ENCODE measurements at regions not wholly inside any gene's neighbourhood (a gene's known extent, or its start where the extent isn't known, plus 50 kb on each side); places are given as distances from the start of the nearest gene placed in this dataset.
"Not testable (repeated sequence)": the region's sequence is repeated elsewhere in the genome, so short reads cannot be mapped to it uniquely, and the experiment has no call there.

DNA sequence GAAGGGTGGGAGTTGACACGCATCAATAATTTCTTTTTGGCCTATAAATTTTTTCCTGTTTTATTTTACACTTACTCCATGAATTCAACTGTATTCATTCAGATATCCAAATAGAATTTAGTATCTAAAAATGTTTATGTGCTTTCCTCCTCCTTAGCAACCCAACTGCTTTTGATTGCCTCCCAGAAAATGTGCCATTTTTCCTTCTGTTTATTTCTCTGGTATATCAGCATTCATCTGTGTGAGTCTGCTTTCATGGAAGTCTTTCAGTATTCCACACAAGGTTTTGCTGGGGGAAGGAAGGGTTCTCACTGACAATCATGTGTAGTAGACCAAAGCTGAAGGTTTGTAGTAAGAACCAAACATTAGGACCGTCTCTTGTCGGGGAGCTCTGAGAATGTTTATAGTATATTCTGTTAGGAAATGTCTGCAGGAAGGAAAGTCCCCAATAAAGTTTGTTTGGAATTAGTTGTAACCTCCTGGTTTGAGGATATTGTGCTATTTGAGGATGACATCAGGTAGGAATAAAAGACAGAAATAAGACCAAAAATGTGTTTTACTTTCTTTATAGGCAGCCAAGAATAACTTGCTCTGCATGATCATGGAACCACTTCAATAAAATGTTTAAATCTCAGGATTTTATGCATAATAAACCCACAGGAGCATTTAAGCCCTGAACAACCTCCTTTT lies 673.6 kb upstream of the INTU start:
- no peak for DNase-seq

- DNase-seq: no peak
Observed at GRCh38 chr4:126960760-126961159, 672.0 kb upstream of the INTU start.

DNA sequence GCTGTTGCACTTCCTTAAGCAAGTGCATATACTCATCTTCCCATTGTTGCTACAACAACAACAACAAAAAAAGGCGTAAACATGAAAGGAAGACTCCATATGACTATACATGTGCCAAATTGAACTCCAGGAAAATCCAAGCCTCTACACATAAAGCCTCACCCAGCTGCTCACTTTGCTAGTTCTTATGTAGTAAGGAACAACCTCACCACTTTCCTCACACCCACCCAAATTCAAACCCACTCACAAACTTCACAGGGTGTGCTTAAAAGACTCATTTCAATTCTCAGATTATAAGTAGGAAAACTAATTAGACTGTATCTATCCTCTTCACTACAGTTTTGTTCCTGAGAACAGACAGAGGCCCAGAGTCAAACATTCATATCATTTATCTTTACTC lies 671.1 kb upstream of the INTU start:
- no peak for DNase-seq

DNA sequence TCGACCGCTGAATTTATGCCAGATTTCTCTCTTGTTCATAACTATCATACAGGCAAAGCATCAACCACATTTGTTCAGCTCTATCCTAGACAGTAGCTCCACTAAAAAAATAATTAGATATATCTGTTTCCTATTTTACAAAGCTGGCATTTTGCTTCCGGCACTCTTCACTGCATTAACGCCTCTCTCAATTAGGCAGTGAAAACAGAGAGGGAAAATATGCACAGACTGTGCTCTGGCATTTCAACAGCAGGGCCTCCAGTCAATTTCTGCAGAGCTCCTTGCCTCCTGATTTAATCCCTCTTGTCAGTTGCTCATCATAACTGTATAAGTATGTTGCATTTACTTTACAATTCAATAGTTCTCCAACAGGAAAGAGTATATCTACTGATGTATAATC lies 666.9 kb upstream of the INTU start:
- DNase-seq: no peak

DNA sequence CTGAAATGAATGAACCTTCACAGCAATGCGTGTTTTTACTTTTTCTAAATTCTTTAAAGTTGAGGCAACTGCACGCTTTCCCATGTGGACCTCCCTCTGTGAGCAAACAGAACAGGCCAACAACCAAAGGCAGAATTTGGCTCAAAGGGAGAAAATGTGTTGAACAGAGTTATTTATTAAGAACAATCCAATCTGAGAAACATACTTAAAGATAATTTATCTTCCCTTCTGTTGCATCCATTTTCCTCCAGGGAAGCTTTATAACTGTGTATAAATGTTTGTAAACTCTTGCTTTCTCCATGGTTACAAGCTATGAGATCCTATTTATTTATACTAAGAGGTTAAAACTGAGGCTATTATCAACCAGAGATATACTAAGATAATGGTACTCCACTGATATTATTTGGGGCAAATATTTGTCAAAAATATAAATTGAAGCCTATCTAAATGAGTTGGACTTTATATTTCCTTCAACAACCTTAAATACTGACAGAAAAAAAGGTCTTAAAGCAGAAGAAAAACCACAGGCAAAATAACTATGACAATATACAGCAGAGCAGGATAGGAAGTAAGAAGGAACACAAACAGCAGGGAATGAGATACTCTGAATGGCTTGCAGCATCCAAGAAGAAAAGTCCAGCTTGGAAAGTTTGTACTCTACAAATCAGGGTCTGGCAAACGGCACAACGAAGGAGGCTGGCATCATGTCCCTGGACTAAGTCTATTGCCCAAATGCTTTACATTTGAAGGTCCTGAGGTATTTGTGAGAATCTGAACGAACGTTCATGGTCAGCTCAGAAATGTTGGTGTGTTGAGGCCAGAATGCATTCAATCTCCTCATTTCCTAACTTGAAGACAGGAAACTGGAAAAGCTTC lies 663.2 kb upstream of the INTU start:
- DNase-seq: no peak

- no peak for DNase-seq
Observed at GRCh38 chr4:126973201-126973600, 659.6 kb upstream of the INTU start.

GRCh38 chr4:126976850-126977632 lies 655.7 kb upstream of the INTU start:
- DNase-seq: no peak

- DNase-seq: no peak
Observed at GRCh38 chr4:126986005-126986404, 646.8 kb upstream of the INTU start.

DNA sequence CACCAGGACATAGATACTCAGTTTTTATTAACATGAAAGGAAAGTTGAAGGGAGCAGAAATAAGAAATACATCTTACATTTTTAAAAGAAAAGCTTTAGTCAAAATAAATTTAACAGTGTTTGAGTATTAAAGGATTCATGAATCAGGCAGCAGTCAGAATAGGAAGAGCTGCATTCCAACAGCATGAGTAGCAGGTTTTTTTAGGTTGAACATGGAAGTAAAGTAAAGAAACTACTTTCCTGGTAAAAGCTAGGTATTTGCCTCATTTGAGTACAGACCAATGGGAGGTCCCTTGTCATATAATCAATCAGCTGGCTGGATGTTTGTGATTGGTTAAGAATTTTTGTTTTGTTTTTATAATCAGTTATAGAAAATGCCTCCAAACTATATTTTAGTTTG lies 645.9 kb upstream of the INTU start:
- DNase-seq: no peak

GRCh38 chr4:126991965-126992364 lies 640.8 kb upstream of the INTU start:
- DNase-seq: no peak

DNA sequence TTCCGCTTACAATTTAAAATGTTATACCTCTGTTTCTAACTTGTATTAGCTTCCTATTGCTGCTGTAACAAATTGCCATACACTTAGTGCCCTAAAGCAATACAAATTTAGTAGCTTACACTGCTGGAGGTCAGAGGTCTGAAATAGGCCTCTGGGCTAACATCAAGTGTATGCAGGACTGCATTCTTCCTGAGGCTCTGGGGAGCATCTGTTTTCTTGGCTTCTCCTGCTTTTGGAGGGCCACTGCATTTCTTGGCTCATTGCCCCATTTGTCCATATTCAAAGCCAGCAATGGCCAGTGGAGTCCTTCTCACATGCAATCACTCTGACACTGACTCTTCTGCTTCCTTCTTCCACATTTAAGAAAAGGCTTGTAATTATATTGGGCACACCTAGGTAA lies 639.8 kb upstream of the INTU start:
- no peak for DNase-seq

GRCh38 chr4:126993351-126993750 lies 639.4 kb upstream of the INTU start:
- DNase-seq: no peak

DNA sequence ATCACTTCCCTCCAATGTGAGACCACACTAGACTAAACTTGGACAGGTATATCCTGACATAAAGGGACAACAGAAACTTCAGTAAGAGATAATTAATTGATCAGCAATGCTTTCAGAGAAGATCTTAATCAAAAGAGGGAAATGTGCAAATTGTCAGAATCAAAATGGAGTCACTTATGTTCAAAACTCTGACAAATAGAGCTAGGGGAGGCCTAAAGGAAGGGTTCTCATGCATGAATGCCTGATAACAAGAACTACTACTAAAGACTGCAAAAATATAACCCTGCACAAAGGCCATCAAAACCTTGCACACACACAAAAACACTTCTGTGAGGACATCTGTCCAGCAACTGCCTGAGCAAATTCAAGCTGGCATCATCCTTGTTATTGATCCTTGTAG lies 637.5 kb upstream of the INTU start:
- no peak for DNase-seq

DNA sequence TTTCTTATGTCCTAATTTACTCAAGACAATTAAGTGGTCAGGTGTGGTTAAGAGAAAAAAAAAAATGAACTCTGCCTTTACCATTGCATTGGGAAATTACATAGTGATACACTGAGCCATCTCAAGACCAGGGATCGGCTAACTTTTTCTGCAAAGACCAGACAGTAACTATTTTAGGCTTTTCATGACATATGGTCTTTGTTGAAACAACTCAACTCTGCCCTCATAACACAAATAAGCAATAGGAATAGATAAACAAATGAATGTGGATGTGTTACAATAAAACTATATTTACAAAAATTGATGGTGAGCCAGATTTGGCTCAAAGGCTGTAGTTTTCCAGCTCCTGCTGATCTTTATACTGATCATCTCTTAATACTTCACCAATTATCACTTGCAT lies 632.6 kb upstream of the INTU start:
- DNase-seq: no peak

DNA sequence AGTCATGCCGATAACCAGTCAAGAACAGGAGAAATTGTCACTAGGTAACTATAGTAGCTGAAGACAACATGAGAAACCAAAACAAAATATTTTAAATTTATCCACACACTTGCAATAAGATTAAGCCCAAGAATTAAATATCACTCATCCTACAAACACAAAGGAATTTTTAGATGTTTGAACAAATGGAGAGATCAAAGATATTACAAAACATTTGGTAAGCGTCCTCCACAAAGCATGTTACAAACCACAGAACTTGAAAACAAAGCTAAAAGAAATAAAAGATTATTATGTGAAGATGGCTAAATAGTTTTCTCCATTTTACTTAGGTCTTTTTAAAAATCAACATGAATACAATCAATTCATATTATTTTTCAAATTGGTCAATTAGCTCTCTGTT lies 631.9 kb upstream of the INTU start:
- no peak for DNase-seq

- no peak for DNase-seq
Observed at GRCh38 chr4:127001933-127002332, 630.8 kb upstream of the INTU start.

DNA sequence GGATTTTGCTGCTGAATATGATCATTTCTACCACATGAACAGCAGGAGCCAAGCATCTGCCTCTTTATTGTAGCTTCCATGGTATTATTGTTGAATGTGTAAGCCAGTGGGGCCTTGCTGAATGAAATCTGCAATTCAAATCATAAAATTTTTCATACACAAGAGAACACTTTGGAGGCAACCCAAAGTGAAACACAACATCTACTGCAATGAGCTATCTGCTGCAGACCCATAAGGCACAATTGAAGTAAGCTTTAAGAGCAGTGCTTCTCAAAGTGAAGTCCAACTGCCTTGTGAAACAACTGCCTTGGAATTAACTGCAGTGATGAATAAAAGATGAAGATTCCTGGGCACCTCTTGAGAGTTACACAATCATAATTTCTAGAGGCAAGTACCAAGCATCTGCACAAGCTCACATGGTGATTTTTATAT lies 626.3 kb upstream of the INTU start:
- DNase-seq: no peak

- no peak for DNase-seq
Observed at GRCh38 chr4:127007305-127007704, 625.5 kb upstream of the INTU start.

DNA sequence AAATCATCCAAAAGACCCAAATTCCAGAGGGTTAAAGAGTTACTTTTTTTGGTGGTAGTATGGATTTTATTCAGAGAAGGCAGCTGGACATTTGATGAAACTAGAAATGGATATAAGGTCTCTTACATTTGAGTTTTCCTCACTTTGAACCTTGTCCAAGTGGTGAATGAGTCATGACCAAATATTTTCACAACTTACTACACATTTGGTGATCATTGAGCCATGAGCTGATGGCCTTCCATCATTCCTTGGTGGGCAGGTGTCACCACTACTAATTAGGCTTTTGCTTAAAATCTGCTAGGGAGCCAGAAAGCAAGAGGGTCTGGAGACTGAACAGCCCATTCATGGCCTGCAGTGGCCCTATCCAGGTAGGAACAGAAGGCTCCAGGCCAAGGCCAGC lies 620.2 kb upstream of the INTU start:
- no peak for DNase-seq

DNA sequence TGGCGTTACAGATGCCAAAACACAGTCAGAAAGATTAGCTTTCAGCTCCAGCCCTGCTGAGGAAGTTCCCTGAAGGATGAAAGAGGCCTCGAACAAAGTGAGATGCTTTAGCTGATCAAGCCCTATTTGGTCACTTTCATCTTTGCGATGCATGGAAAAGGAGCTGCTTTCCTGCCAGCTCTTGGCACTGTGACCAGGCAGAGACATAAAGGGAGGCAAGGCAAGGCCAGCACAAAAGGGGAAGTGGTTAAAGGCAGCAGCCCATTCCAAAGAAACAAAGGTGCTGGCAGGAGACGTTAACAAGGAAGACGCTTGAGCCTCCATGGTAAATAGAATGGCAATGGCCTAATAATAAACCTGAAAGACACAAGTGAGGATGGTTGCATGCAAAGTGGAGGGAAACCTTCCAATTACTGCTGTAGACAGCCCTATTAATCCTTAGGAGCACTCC lies 617.1 kb upstream of the INTU start:
- no peak for DNase-seq

DNA sequence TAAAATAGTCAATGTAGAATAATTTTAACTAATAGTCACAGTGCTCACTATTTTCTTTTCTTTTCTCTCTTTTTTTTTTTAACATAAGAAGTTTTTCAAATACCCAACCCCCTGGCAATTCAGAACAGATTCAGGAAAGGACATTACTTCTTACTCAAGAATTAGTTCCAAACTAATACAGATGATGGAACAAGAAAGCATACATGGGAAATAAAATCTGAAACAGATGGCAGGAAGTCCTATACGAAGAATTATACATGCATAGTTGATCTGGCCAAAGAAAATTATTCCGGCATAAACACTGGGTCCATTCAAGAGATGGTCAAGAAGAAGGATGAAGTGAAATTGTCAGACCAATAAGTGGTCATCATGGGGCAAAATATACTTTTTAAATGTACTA lies 614.4 kb upstream of the INTU start:
- DNase-seq: no peak

DNA sequence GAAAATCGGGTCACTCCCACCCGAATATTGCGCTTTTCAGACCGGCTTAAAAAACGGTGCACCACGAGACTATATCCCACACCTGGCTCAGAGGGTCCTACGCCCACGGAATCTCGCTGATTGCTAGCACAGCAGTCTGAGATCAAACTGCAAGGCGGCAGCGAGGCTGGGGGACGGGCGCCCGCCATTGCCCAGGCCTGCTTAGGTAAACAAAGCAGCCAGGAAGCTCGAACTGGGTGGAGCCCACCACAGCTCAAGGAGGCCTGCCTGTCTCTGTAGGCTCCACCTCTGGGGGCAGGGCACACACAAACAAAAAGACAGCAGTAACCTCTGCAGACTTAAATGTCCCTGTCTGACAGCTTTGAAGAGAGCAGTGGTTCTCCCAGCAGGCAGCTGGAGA lies 611.9 kb upstream of the INTU start:
- DNase-seq: not testable (repeated sequence)

DNA sequence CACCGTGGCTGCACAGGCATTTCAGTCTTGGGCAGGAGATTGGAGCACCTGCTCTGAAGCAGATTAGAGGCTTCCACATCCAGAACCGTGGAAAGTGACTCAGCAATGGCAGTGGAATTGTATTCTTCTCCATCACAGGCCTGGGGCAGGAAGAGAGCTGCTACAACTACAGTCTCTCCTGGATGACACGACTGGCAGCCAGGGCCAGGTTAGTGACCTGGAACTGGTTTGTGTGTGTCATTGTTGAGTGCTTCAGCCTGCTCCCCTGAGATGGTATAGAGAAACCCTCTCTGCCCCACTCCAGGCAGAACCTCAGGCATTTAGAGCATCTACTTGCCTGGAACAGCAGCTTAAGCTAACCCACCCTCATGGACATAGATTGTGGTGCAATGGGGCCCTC lies 596.5 kb upstream of the INTU start:
- DNase-seq: no peak

- no peak for DNase-seq
Observed at GRCh38 chr4:127045861-127046260, 586.9 kb upstream of the INTU start.

Data from T-helper 1 cell (primary cell).